ENCODE measurements at regions not wholly inside any gene's neighbourhood (a gene's known extent, or its start where the extent isn't known, plus 50 kb on each side); places are given as distances from the start of the nearest gene placed in this dataset.

DNA sequence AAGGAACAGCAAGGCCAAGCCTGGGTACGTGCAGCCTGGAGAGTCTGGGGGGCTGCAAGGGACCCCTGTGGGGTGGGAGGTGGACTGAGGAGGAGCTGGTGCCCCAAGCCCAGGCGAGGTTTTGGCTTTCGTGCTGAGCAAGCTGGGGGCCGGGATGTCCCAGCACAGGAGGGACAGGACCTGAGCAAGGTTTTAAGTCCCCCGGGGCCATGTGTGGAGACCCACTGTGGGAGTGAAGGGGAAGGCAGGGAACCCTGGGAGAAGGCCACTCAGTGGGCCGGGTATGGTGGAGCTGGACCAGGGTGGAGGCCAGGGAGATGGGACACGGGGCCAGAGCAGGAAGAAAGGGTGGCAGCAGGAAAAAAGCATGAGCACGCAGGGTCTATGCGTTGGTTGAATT, 419.2 kb upstream of the SULF2 start:
- no peak for DNase-seq (ENCODE audit: low read depth)

GRCh38 chr20:48203252-48203651, 418.0 kb upstream of the SULF2 start:
- DNase-seq (ENCODE audit: low read depth), result no peak

DNA sequence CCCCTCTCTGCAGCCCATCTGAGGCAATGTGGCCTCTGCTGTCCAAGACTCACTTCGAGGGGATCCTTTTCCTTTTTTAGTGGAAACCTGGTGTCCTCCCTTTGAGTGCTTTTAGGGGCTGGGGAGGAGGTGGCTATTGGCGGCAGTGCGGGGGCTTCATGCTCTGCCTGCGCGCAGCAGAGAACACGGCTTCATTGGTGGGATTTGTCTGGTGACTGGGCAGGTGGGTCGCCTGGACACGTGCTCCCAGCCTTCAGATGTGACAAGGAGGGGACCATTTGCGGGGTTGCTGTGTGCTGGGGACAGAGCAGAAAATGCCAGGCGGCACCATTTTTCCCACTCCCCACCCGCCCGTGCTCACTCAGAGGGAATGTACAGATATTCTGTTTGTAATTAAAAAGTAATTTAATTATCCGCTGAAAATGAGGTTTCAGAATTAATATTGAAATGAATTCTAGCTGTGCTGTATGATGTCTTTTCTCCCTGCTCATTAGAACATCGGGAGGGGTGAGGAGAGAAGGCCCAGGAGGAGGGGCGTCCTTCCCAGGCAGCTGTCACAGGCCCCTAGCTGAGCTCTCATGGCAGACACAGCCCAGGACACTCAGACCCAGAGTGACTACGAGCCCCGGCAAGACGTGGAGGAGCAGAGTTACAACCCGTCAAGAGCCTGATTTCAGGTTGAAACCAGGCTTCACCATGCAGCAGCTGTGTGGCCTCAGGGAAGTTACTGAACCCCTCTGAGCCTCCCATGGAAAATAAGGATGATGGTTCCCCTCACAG, 417.2 kb upstream of the SULF2 start:
- DNase-seq (ENCODE audit: low read depth), result no peak

GRCh38 chr20:48201885-48202284, 416.6 kb upstream of the SULF2 start:
- no peak for DNase-seq (ENCODE audit: low read depth)

DNA sequence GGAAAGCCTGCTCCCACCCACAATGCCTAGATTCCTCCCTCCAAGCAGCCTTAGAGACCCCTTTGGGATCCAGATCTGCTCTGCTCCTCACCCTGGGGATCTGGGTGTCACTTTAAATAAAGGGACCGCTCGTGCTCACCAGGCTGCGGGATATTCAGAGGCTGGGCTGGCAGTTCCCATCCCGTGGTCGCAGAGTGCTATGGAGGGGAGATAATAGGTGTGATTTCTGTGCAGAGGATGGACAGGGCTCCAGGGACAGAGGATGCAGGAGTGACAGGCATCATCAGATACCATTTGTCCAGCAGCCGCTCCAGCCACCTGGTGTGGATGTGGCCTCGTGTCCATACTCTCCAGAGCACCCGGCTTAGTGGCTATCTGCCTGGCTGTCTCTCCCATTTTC, 415.9 kb upstream of the SULF2 start:
- DNase-seq (ENCODE audit: low read depth), result no peak

- DNase-seq (ENCODE audit: low read depth), result no peak
Observed at GRCh38 chr20:48198929-48199451, 413.7 kb upstream of the SULF2 start.

- DNase-seq (ENCODE audit: low read depth), result no peak
Observed at GRCh38 chr20:48197066-48197465, 411.8 kb upstream of the SULF2 start.

DNA sequence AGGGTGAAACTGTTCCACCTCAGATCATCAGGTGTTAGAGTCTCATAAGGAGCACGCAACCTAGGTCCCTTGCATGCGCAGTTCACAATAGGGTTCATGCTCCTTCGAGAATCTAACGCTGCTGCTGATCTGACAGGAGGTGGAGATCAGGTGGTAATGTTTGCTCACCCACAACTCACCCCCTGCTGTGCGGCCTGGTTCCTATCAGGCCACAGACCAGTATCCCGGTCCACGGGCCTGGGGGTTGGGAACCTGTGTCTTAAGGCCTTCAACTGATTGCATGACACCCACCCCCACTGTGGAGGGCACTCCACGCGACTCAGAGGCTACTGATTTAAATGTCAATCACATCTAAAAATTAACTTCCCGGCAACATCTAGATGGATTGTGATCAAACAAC, 411.2 kb upstream of the SULF2 start:
- no peak for DNase-seq (ENCODE audit: low read depth)

DNA sequence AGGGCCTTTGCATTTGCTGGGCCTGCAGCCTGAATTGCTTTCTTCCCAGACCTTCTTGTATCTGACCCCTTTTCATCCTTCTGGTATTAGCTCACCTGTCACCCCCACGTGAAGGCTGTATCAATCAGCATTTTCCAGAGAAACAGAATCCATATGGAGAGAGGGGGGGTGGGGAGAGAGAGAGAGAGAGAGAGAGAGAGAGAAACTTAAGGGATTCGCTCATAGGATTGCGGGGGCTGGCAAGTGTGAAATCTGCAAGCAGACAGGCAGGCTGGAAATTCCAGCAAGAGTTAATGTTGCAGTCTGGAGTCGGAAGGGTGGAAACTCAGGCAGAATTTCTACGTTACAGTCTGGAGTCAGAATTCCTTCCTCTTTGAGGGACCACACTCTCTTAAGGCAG, 410.7 kb upstream of the SULF2 start:
- DNase-seq (ENCODE audit: low read depth), result no peak

- DNase-seq (ENCODE audit: low read depth), result no peak
Observed at GRCh38 chr20:48195121-48195870, 410.0 kb upstream of the SULF2 start.

- no peak for DNase-seq (ENCODE audit: low read depth)
Observed at GRCh38 chr20:48194583-48194982, 409.3 kb upstream of the SULF2 start.

- no peak for DNase-seq (ENCODE audit: low read depth)
Observed at GRCh38 chr20:48193627-48194425, 408.5 kb upstream of the SULF2 start.

GRCh38 chr20:48192109-48192508, 406.8 kb upstream of the SULF2 start:
- no peak for DNase-seq (ENCODE audit: low read depth)

- DNase-seq (ENCODE audit: low read depth), result no peak
Observed at GRCh38 chr20:48191200-48191599, 405.9 kb upstream of the SULF2 start.

- no peak for DNase-seq (ENCODE audit: low read depth)
Observed at GRCh38 chr20:48190757-48191156, 405.5 kb upstream of the SULF2 start.

GRCh38 chr20:48189181-48189580, 403.9 kb upstream of the SULF2 start:
- no peak for DNase-seq (ENCODE audit: low read depth)

- DNase-seq (ENCODE audit: low read depth), result peak; percentile 31
Observed at GRCh38 chr20:48187851-48188250, 402.6 kb upstream of the SULF2 start.

GRCh38 chr20:48186915-48187314, 401.6 kb upstream of the SULF2 start:
- DNase-seq (ENCODE audit: low read depth), result no peak

- DNase-seq (ENCODE audit: low read depth), result no peak
Observed at GRCh38 chr20:48186447-48186846, 401.2 kb upstream of the SULF2 start.

- no peak for DNase-seq (ENCODE audit: low read depth)
Observed at GRCh38 chr20:48184229-48184628, 398.9 kb upstream of the SULF2 start.

DNA sequence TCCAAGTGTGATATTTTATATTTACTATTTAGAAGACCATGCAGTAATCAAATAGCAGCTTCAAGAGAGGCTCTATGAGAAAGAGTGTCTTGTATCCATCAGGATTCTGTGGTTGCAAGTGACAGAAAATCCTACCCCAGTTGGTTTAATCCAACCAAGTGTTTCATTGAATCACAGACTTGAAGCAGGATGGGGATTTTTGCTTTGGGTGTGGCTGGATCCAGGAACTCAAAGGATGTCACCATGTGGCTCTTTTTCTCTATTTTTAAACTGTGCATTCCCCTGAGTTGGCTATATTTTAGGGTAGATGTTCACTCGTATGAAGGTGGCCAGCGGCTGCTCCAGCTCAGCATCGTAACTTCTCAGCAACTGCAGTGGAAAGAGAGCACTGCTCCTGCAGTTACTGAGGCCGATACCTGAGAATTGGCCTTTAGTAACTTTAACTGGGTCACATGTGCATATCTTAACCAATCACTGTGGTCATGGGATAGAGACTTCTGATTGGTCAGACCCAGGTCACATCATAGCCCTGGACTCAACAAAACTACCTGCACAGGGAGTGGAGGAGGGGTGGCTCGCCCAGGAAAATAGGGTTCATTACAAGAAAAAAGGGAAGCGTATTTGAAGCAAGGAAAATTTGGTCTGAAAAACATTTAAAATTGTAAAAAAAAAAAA, 396.1 kb upstream of the SULF2 start:
- DNase-seq (ENCODE audit: low read depth), result no peak

DNA sequence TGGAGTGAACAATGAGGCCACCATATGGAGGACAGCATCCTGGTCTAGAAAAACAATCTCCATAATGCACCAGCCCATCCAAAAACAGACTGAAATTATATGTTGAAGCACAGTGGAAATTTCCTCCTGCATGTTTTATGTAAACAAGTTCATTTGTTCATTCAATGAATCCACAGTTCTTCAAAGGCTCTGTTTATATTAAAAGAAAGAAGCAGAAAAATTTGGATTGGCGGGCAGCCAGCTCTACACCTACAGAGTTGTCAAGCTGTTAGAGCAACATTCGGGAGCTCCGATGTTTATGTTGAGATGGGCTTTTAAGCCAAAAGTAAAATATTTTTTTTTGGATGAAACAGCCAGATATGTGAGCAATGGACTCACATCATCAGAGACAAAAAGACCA, 395.3 kb upstream of the SULF2 start:
- no peak for DNase-seq (ENCODE audit: low read depth)
